ENCODE measurements at regions not wholly inside any gene's neighbourhood (a gene's known extent, or its start where the extent isn't known, plus 50 kb on each side); places are given as distances from the start of the nearest gene placed in this dataset.

DNA sequence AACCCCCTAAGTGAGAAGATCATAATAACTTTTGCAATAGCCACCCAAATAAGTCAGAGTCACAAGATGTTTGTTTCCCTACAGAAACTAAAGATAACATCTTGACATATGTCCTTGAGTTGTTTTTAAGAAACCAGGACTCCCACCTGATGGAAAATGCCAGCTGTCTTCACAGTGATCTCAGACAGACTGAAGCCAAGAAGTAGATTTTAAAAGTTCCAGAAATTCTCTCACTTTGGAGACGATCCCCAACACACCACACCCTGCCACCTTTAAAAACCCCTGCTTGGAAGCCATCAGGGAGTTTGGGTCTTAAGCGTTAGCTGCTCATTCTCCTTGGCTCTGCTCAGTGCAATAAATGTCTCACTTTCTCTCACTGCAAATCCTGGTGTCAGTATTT lies 63.0 kb downstream of the GPR6 start (continued):
- TF ChIP-seq, protein P1, sequence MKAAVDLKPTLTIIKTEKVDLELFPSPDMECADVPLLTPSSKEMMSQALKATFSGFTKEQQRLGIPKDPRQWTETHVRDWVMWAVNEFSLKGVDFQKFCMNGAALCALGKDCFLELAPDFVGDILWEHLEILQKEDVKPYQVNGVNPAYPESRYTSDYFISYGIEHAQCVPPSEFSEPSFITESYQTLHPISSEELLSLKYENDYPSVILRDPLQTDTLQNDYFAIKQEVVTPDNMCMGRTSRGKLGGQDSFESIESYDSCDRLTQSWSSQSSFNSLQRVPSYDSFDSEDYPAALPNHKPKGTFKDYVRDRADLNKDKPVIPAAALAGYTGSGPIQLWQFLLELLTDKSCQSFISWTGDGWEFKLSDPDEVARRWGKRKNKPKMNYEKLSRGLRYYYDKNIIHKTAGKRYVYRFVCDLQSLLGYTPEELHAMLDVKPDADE (IDR thresholded peaks at IDR 0.05), result no peak
- TF ChIP-seq, protein P2, sequence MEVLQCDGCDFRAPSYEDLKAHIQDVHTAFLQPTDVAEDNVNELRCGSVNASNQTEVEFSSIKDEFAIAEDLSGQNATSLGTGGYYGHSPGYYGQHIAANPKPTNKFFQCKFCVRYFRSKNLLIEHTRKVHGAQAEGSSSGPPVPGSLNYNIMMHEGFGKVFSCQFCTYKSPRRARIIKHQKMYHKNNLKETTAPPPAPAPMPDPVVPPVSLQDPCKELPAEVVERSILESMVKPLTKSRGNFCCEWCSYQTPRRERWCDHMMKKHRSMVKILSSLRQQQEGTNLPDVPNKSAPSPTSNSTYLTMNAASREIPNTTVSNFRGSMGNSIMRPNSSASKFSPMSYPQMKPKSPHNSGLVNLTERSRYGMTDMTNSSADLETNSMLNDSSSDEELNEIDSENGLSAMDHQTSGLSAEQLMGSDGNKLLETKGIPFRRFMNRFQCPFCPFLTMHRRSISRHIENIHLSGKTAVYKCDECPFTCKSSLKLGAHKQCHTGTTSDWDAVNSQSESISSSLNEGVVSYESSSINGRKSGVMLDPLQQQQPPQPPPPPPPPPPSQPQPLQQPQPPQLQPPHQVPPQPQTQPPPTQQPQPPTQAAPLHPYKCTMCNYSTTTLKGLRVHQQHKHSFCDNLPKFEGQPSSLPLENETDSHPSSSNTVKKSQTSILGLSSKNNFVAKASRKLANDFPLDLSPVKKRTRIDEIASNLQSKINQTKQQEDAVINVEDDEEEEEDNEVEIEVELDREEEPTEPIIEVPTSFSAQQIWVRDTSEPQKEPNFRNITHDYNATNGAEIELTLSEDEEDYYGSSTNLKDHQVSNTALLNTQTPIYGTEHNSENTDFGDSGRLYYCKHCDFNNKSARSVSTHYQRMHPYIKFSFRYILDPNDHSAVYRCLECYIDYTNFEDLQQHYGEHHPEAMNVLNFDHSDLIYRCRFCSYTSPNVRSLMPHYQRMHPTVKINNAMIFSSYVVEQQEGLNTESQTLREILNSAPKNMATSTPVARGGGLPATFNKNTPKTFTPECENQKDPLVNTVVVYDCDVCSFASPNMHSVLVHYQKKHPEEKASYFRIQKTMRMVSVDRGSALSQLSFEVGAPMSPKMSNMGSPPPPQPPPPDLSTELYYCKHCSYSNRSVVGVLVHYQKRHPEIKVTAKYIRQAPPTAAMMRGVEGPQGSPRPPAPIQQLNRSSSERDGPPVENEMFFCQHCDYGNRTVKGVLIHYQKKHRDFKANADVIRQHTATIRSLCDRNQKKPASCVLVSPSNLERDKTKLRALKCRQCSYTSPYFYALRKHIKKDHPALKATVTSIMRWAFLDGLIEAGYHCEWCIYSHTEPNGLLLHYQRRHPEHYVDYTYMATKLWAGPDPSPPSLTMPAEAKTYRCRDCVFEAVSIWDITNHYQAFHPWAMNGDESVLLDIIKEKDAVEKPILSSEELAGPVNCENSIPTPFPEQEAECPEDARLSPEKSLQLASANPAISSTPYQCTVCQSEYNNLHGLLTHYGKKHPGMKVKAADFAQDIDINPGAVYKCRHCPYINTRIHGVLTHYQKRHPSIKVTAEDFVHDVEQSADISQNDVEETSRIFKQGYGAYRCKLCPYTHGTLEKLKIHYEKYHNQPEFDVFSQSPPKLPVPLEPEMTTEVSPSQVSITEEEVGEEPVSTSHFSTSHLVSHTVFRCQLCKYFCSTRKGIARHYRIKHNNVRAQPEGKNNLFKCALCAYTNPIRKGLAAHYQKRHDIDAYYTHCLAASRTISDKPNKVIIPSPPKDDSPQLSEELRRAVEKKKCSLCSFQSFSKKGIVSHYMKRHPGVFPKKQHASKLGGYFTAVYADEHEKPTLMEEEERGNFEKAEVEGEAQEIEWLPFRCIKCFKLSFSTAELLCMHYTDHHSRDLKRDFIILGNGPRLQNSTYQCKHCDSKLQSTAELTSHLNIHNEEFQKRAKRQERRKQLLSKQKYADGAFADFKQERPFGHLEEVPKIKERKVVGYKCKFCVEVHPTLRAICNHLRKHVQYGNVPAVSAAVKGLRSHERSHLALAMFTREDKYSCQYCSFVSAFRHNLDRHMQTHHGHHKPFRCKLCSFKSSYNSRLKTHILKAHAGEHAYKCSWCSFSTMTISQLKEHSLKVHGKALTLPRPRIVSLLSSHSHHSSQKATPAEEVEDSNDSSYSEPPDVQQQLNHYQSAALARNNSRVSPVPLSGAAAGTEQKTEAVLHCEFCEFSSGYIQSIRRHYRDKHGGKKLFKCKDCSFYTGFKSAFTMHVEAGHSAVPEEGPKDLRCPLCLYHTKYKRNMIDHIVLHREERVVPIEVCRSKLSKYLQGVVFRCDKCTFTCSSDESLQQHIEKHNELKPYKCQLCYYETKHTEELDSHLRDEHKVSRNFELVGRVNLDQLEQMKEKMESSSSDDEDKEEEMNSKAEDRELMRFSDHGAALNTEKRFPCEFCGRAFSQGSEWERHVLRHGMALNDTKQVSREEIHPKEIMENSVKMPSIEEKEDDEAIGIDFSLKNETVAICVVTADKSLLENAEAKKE (CRISPR knock-in tag; IDR thresholded peaks at IDR 0.05), result no peak
- TF ChIP-seq, protein P3, sequence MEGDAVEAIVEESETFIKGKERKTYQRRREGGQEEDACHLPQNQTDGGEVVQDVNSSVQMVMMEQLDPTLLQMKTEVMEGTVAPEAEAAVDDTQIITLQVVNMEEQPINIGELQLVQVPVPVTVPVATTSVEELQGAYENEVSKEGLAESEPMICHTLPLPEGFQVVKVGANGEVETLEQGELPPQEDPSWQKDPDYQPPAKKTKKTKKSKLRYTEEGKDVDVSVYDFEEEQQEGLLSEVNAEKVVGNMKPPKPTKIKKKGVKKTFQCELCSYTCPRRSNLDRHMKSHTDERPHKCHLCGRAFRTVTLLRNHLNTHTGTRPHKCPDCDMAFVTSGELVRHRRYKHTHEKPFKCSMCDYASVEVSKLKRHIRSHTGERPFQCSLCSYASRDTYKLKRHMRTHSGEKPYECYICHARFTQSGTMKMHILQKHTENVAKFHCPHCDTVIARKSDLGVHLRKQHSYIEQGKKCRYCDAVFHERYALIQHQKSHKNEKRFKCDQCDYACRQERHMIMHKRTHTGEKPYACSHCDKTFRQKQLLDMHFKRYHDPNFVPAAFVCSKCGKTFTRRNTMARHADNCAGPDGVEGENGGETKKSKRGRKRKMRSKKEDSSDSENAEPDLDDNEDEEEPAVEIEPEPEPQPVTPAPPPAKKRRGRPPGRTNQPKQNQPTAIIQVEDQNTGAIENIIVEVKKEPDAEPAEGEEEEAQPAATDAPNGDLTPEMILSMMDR (conservative IDR thresholded peaks at IDR 0.05; ENCODE audit: low read depth in 2 of 2), result no peak

DNA sequence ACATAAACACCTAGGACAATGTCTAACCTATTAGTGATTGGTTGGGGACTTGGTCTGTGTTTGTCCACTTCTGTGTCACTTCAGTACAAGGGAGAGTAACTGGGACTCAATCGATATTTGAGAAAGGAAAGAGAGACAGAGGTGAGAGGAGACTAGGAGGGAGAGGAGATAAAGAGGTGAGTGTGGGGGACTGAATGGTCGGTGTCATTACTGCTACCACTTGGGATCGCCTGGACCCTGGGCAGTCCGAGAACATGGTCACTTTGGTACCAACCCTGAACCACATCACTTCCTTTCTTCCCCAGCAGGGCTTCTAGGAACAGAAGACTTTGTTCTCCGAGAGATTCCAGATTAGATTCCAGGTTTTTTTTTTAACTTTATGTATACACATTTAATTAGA lies 63.7 kb downstream of the GPR6 start:
- H3K4me2 ChIP-seq, result no peak overlapping the region
- H4K20me1 ChIP-seq (replicated peaks; ENCODE audit: insufficient read depth), result no peaks in the 10 kb centered on the region
- H3K27ac ChIP-seq (ENCODE audit: low read depth), result no peak overlapping the region
- no peaks in the 10 kb centered on the region for H3K79me2 ChIP-seq (replicated peaks; ENCODE audit: insufficient read depth)
- Mint-ChIP-seq H3K9me3 (peaks cover 9% of the 10 kb centered on the region; the same call in 1 of the 3 replicates), H3K36me3 (ENCODE audit: low read depth) (no peaks in the 10 kb centered on the region), H3K27ac (no peak overlapping the region), H3K27me3 (ENCODE audit: insufficient read depth, low read depth, poor library complexity) (peaks cover 5% of the 10 kb centered on the region), H3K4me1 (peaks cover 14% of the 10 kb centered on the region; the same call in 2 of the 3 replicates), H3K4me3 (no peak overlapping the region)
- H3K36me3 ChIP-seq (ENCODE audit: insufficient read depth), result no peaks in the 10 kb centered on the region; the same call in 1 of the 2 replicates
- no peaks in the 10 kb centered on the region for H3K27me3 ChIP-seq (ENCODE audit: insufficient read depth)
- ATAC-seq (no peak), DNase-seq (ENCODE audit: low spot score) (no peak)
- no peak overlapping the region for H2AFZ ChIP-seq
- H3K9me2 ChIP-seq (ENCODE audit: insufficient read depth), result no peaks in the 10 kb centered on the region
- no peaks in the 10 kb centered on the region for H3K4me1 ChIP-seq (ENCODE audit: insufficient read depth)
- no peaks in the 10 kb centered on the region for H3F3A ChIP-seq (replicated peaks; ENCODE audit: low read depth)
- H3K4me3 ChIP-seq, result no peak overlapping the region
- TF ChIP-seq NANOG (IDR thresholded peaks at IDR 0.05; ENCODE audit: borderline replicate concordance), result no peak
- no peak for TF ChIP-seq STAT1 (IDR thresholded peaks at IDR 0.05; ENCODE audit: unreplicated experiment)
- no peak for TF ChIP-seq JUNB (IDR thresholded peaks at IDR 0.05; ENCODE audit: unreplicated experiment)
- no peak for TF ChIP-seq EZH2phosphoT487 (IDR thresholded peaks at IDR 0.05; ENCODE audit: unreplicated experiment)
- TF ChIP-seq ZNF331 (CRISPR knock-in tag; IDR thresholded peaks at IDR 0.05; ENCODE audit: low read depth), result no peak
- TF ChIP-seq EZH2 (IDR thresholded peaks at IDR 0.05; ENCODE audit: low read depth, unreplicated experiment), result no peak

Data from GM23338 (cell line).